ENCODE measurements at regions not wholly inside any gene's neighbourhood (a gene's known extent, or its start where the extent isn't known, plus 50 kb on each side); places are given as distances from the start of the nearest gene placed in this dataset.

- no peak overlapping the region for H3K4me3 Mint-ChIP-seq
- no peak for DNase-seq
- H3K4me1 Mint-ChIP-seq: no peaks in the 10 kb centered on the region
- CTCF ChIA-PET: no interaction called here
- no peaks in the 10 kb centered on the region for H3K36me3 Mint-ChIP-seq
- H3K9me3 Mint-ChIP-seq: no peaks in the 10 kb centered on the region
- H3K27me3 Mint-ChIP-seq: peaks cover 22% of the 10 kb centered on the region
- H3K27ac Mint-ChIP-seq: no peak overlapping the region
Measured at GRCh38 chr13:31081316-31081715, 80.4 kb downstream of the HSPH1 start.

GRCh38 chr13:31074756-31075155 lies 86.9 kb downstream of the HSPH1 start:
- H3K9me3 Mint-ChIP-seq: no peaks in the 10 kb centered on the region
- no peak overlapping the region for H3K4me3 Mint-ChIP-seq
- no peaks in the 10 kb centered on the region for H3K36me3 Mint-ChIP-seq
- no peak overlapping the region for H3K27ac Mint-ChIP-seq
- DNase-seq: no peak
- no peaks in the 10 kb centered on the region for H3K4me1 Mint-ChIP-seq
- CTCF ChIA-PET: interaction anchor here (1.4 to 1.6 kb wide), 2 partner anchors 10 to 57 kb away, joined by 3 to 4 read pairs; no protein-coding TSS in a partner anchor
- H3K27me3 Mint-ChIP-seq: peaks cover 7% of the 10 kb centered on the region

- Mint-ChIP-seq H3K27ac (no peak overlapping the region), H3K4me1 (no peaks in the 10 kb centered on the region), H3K27me3 (peaks cover 9% of the 10 kb centered on the region), H3K36me3 (no peaks in the 10 kb centered on the region), H3K9me3 (no peaks in the 10 kb centered on the region), H3K4me3 (no peak overlapping the region)
- CTCF ChIA-PET: interaction anchor here (0.5 to 1.6 kb wide), 5 partner anchors 10 to 162 kb away, joined by 3 to 4 read pairs (median 3); no protein-coding TSS in a partner anchor
- no peak for DNase-seq
Measured at GRCh38 chr13:31073859-31074718, 87.6 kb downstream of the HSPH1 start.

GRCh38 chr13:31072041-31072440 lies 89.7 kb downstream of the HSPH1 start:
- no peak for DNase-seq
- H3K36me3 Mint-ChIP-seq: no peaks in the 10 kb centered on the region
- CTCF ChIA-PET: no interaction called here

GRCh38 chr13:31069808-31070534 lies 91.7 kb downstream of the HSPH1 start:
- no peaks in the 10 kb centered on the region for H3K4me1 Mint-ChIP-seq
- peaks cover 14% of the 10 kb centered on the region for H3K27me3 Mint-ChIP-seq
- H3K27ac Mint-ChIP-seq: no peak overlapping the region
- no peaks in the 10 kb centered on the region for H3K9me3 Mint-ChIP-seq
- H3K36me3 Mint-ChIP-seq: no peaks in the 10 kb centered on the region
- H3K4me3 Mint-ChIP-seq: no peak overlapping the region
- no peak for DNase-seq
- CTCF ChIA-PET: interaction anchor here (1.5 kb wide), 1 partner anchor 25 kb away, joined by 6 read pairs; no protein-coding TSS in a partner anchor

More at GRCh38 chr13:31072041-31072440, 89.7 kb downstream of the HSPH1 start:
- Mint-ChIP-seq H3K4me1 (no peaks in the 10 kb centered on the region), H3K27ac (no peak overlapping the region), H3K9me3 (no peaks in the 10 kb centered on the region), H3K4me3 (no peak overlapping the region), H3K27me3 (peaks cover 14% of the 10 kb centered on the region)

GRCh38 chr13:31068119-31068423 lies 93.6 kb downstream of the HSPH1 start:
- H3K27me3 Mint-ChIP-seq: peaks cover 20% of the 10 kb centered on the region
- no peak overlapping the region for H3K27ac Mint-ChIP-seq
- peaks cover 2% of the 10 kb centered on the region for H3K9me3 Mint-ChIP-seq
- no peaks in the 10 kb centered on the region for H3K36me3 Mint-ChIP-seq
- DNase-seq: no peak
- H3K4me1 Mint-ChIP-seq: no peaks in the 10 kb centered on the region
- H3K4me3 Mint-ChIP-seq: no peak overlapping the region
- CTCF ChIA-PET: interaction anchor here (1.1 kb wide), 1 partner anchor 12 kb away, joined by 3 read pairs; no protein-coding TSS in a partner anchor

GRCh38 chr13:31067416-31068118 lies 94.1 kb downstream of the HSPH1 start:
- Mint-ChIP-seq H3K4me3 (no peak overlapping the region), H3K4me1 (no peaks in the 10 kb centered on the region), H3K9me3 (peaks cover 2% of the 10 kb centered on the region), H3K36me3 (no peaks in the 10 kb centered on the region), H3K27me3 (peaks cover 20% of the 10 kb centered on the region), H3K27ac (no peak overlapping the region)
- CTCF ChIA-PET: interaction anchor here (1.1 kb wide), 1 partner anchor 11 kb away, joined by 3 read pairs; no protein-coding TSS in a partner anchor
- no peak for DNase-seq

GRCh38 chr13:31064636-31065035 lies 97.1 kb downstream of the HSPH1 start:
- DNase-seq: no peak
- Mint-ChIP-seq H3K36me3 (no peaks in the 10 kb centered on the region), H3K27ac (no peak overlapping the region), H3K4me3 (no peak overlapping the region), H3K4me1 (no peaks in the 10 kb centered on the region), H3K27me3 (peaks cover 20% of the 10 kb centered on the region), H3K9me3 (peaks cover 2% of the 10 kb centered on the region)
- CTCF ChIA-PET: interaction anchor here (1.4 kb wide), 1 partner anchor 11 kb away, joined by 4 read pairs; no protein-coding TSS in a partner anchor

GRCh38 chr13:31063772-31064171 lies 97.9 kb downstream of the HSPH1 start:
- Mint-ChIP-seq H3K9me3 (peaks cover 2% of the 10 kb centered on the region), H3K27ac (no peak overlapping the region)
- CTCF ChIA-PET: interaction anchor here (1.4 kb wide), 1 partner anchor 11 kb away, joined by 4 read pairs; no protein-coding TSS in a partner anchor

GRCh38 chr13:31060655-31061054 lies 101.0 kb downstream of the HSPH1 start:
- CTCF ChIA-PET: no interaction called here
- no peak for DNase-seq
- peaks cover 15% of the 10 kb centered on the region for H3K27me3 Mint-ChIP-seq
- peaks cover 2% of the 10 kb centered on the region for H3K9me3 Mint-ChIP-seq
- H3K27ac Mint-ChIP-seq: no peak overlapping the region
- no peak overlapping the region for H3K4me3 Mint-ChIP-seq
- no peaks in the 10 kb centered on the region for H3K4me1 Mint-ChIP-seq
- H3K36me3 Mint-ChIP-seq: no peaks in the 10 kb centered on the region

More at GRCh38 chr13:31063772-31064171, 97.9 kb downstream of the HSPH1 start:
- Mint-ChIP-seq H3K27me3 (peaks cover 19% of the 10 kb centered on the region), H3K4me3 (no peak overlapping the region), H3K36me3 (no peaks in the 10 kb centered on the region), H3K4me1 (no peaks in the 10 kb centered on the region)
- no peak for DNase-seq

GRCh38 chr13:31060220-31060619 lies 101.5 kb downstream of the HSPH1 start:
- Mint-ChIP-seq H3K27ac (no peak overlapping the region), H3K27me3 (peaks cover 15% of the 10 kb centered on the region), H3K4me3 (no peak overlapping the region), H3K9me3 (peaks cover 2% of the 10 kb centered on the region), H3K36me3 (no peaks in the 10 kb centered on the region), H3K4me1 (no peaks in the 10 kb centered on the region)
- CTCF ChIA-PET: no interaction called here
- DNase-seq: no peak

GRCh38 chr13:31057403-31058033 lies 104.2 kb downstream of the HSPH1 start:
- no peak for DNase-seq
- H3K27me3 Mint-ChIP-seq: peaks cover 15% of the 10 kb centered on the region
- no peaks in the 10 kb centered on the region for H3K36me3 Mint-ChIP-seq
- H3K4me1 Mint-ChIP-seq: no peaks in the 10 kb centered on the region
- CTCF ChIA-PET: interaction anchor here (1.5 kb wide), 1 partner anchor 10 kb away, joined by 3 read pairs; no protein-coding TSS in a partner anchor
- no peak overlapping the region for H3K4me3 Mint-ChIP-seq
- no peak overlapping the region for H3K27ac Mint-ChIP-seq
- no peaks in the 10 kb centered on the region for H3K9me3 Mint-ChIP-seq

- H3K4me1 Mint-ChIP-seq: no peaks in the 10 kb centered on the region
- no peaks in the 10 kb centered on the region for H3K36me3 Mint-ChIP-seq
- no peak for DNase-seq
- H3K4me3 Mint-ChIP-seq: no peak overlapping the region
- H3K9me3 Mint-ChIP-seq: no peaks in the 10 kb centered on the region
- H3K27ac Mint-ChIP-seq: no peak overlapping the region
- CTCF ChIA-PET: interaction anchor here (1.5 kb wide), 1 partner anchor 11 kb away, joined by 3 read pairs; no protein-coding TSS in a partner anchor
- peaks cover 16% of the 10 kb centered on the region for H3K27me3 Mint-ChIP-seq
Measured at GRCh38 chr13:31056644-31057271, 104.9 kb downstream of the HSPH1 start.

All from activated naive CD4-positive, alpha-beta T cell treated with anti-CD3 and anti-CD28 coated beads, Interleukin-2, amount 10 ng/mL, durations not matched to agents 7 days and 5 days (primary cell).